HEK293 (cell line): ENCODE measurements at regions not wholly inside any gene's neighbourhood (a gene's known extent, or its start where the extent isn't known, plus 50 kb on each side); places are given as distances from the start of the nearest gene placed in this dataset.

ENCODE experiments used
- CTCF ChIA-PET: fragments of 350-600 bp; formaldehyde crosslinking; extraction: SDS; loops from one replicate; lab custom pipeline; 2021; ENCODE audit warnings: antibody characterized with exemption; lab: Yijun Ruan, JAX
- POLR2A ChIA-PET: fragments of 300-600 bp; formaldehyde crosslinking; extraction: SDS; loops from one replicate; lab custom pipeline; 2020; ENCODE audit warnings: antibody characterized with exemption, inconsistent platforms; lab: Yijun Ruan, JAX
- H3K27ac ChIP-seq: fragments of 200-500 bp; sonication (Bioruptor generic); 2 replicates; pipeline ENCODE4 v1.5.1; 2014; ENCODE audit warnings: low read depth, low read length, control low read depth, inconsistent platforms; ENCODE audit errors: extremely low read depth
- H3K36me3 ChIP-seq, 2 experiments: fragments of 200-500 bp in 1 of 2; sonication (Bioruptor generic) in 1 of 2; 1 replicate in 1 of 2; 2 replicates in 1 of 2; pipeline ENCODE4 v1.5.1; 2014 to 2017; ENCODE audit warnings: inconsistent platforms in 2 of 2, low read length in 2 of 2; ENCODE audit not compliant: control insufficient read depth in 2 of 2, insufficient read depth in 1 of 2
- H3K4me1 ChIP-seq: fragments of 200-500 bp; sonication (Bioruptor generic); 2 replicates; pipeline ENCODE4 v1.5.1; 2014; ENCODE audit warnings: mild to moderate bottlenecking, low read length, inconsistent platforms; ENCODE audit not compliant: control insufficient read depth, insufficient read depth
- H3K4me3 ChIP-seq: 2 replicates; pipeline ENCODE4 v1.5.1; 2011; ENCODE audit warnings: low read depth, mild to moderate bottlenecking, control low read depth, low read length, moderate library complexity
- H3K9me3 ChIP-seq: fragments of 200-500 bp; sonication (Bioruptor generic); 2 replicates; pipeline ENCODE4 v1.5.1; 2014; ENCODE audit warnings: low read depth, low read length, inconsistent platforms; ENCODE audit not compliant: control insufficient read depth, insufficient read depth
- KLF7 ChIP-seq: fragments of 450-650 bp; formaldehyde crosslinking; IDR thresholded peaks from 2 replicates; pipeline ENCODE4 v1.5.1; 2016; ENCODE audit warnings: missing biosample characterization, missing genetic modification characterization, borderline replicate concordance
- PATZ1 ChIP-seq: fragments of 450-650 bp; formaldehyde crosslinking; IDR thresholded peaks from 2 replicates; pipeline ENCODE4 v1.5.1; 2016; ENCODE audit warnings: missing biosample characterization, missing genetic modification characterization
- SCRT2 ChIP-seq: fragments of 450-650 bp; formaldehyde crosslinking; IDR thresholded peaks from 2 replicates; pipeline ENCODE4 v1.5.1; 2016; ENCODE audit warnings: missing biosample characterization, missing genetic modification characterization
- ZBTB17 ChIP-seq: fragments of 450-650 bp; formaldehyde crosslinking; IDR thresholded peaks from 2 replicates; pipeline ENCODE4 v1.5.1; 2016; ENCODE audit warnings: missing biosample characterization, missing genetic modification characterization
- ZEB2 ChIP-seq: fragments of 450-650 bp; formaldehyde crosslinking; IDR thresholded peaks from 2 replicates; pipeline ENCODE4 v1.5.1; 2016; ENCODE audit warnings: missing biosample characterization, missing genetic modification characterization
- ZFP3 ChIP-seq: fragments of 450-650 bp; formaldehyde crosslinking; IDR thresholded peaks from 2 replicates; pipeline ENCODE4 v1.5.1; 2016; ENCODE audit warnings: low read depth, missing biosample characterization, missing genetic modification characterization
- ZNF175 ChIP-seq: fragments of 450-650 bp; formaldehyde crosslinking; IDR thresholded peaks from 2 replicates; pipeline ENCODE4 v1.5.1; 2016; ENCODE audit warnings: missing biosample characterization, missing genetic modification characterization
- ZNF211 ChIP-seq: fragments of 450-650 bp; formaldehyde crosslinking; IDR thresholded peaks from 2 replicates; pipeline ENCODE4 v1.5.1; 2016; ENCODE audit warnings: low read depth, missing biosample characterization, missing genetic modification characterization
- ZNF223 ChIP-seq: fragments of 450-650 bp; formaldehyde crosslinking; IDR thresholded peaks from 2 replicates; pipeline ENCODE4 v1.5.1; 2016; ENCODE audit warnings: missing biosample characterization, missing genetic modification characterization
- ZNF239 ChIP-seq: fragments of 450-650 bp; formaldehyde crosslinking; IDR thresholded peaks from 2 replicates; pipeline ENCODE4 v1.5.1; 2016; ENCODE audit warnings: missing biosample characterization, missing genetic modification characterization
- ZNF274 ChIP-seq, 2 experiments: fragments of 200-500 bp in 1 of 2; fragments of 450-650 bp in 1 of 2; sonication (Bioruptor generic) in 1 of 2; formaldehyde crosslinking in 1 of 2; IDR thresholded peaks; 2 replicates each; pipeline versions ENCODE4 v1.5.1 to v1.6.1; 2014 to 2016; ENCODE audit warnings: borderline replicate concordance in 1 of 2, inconsistent platforms in 1 of 2, low read length in 1 of 2, missing biosample characterization in 1 of 2, missing genetic modification characterization in 1 of 2
- ZNF366 ChIP-seq: fragments of 450-650 bp; formaldehyde crosslinking; conservative IDR thresholded peaks from 2 replicates; pipeline ENCODE4 v1.5.1; 2016; ENCODE audit warnings: missing biosample characterization, missing genetic modification characterization
- ZNF501 ChIP-seq: fragments of 450-650 bp; formaldehyde crosslinking; IDR thresholded peaks from 2 replicates; pipeline ENCODE4 v1.5.1; 2016; ENCODE audit warnings: missing biosample characterization, missing genetic modification characterization
- ZNF629 ChIP-seq: fragments of 450-650 bp; formaldehyde crosslinking; IDR thresholded peaks from 2 replicates; pipeline ENCODE4 v1.5.1; 2017; ENCODE audit warnings: missing biosample characterization, missing genetic modification characterization
- ZNF645 ChIP-seq: fragments of 450-650 bp; formaldehyde crosslinking; IDR thresholded peaks from 2 replicates; pipeline ENCODE4; 2016; ENCODE audit warnings: missing biosample characterization, missing genetic modification characterization
- ZNF654 ChIP-seq: fragments of 450-650 bp; formaldehyde crosslinking; IDR thresholded peaks from 2 replicates; pipeline ENCODE4 v1.5.1; 2016; ENCODE audit warnings: low read depth, missing biosample characterization, missing genetic modification characterization
- ZNF701 ChIP-seq: fragments of 450-650 bp; formaldehyde crosslinking; IDR thresholded peaks from 2 replicates; pipeline ENCODE4 v1.5.1; 2016; ENCODE audit warnings: missing biosample characterization, missing genetic modification characterization
- ZNF791 ChIP-seq: fragments of 450-650 bp; formaldehyde crosslinking; IDR thresholded peaks from 2 replicates; pipeline ENCODE4 v1.5.1; 2016; ENCODE audit warnings: missing biosample characterization, missing genetic modification characterization
- TF ChIP-seq, protein P1 (sequence below): fragments of 450-650 bp; formaldehyde crosslinking; IDR thresholded peaks from 2 replicates; pipeline ENCODE4 v1.5.1; 2017; ENCODE audit warnings: missing biosample characterization, missing genetic modification characterization
- TF ChIP-seq, protein P2 (sequence below): fragments of 450-650 bp; formaldehyde crosslinking; IDR thresholded peaks from 2 replicates; pipeline ENCODE4 v1.5.1; 2016; ENCODE audit warnings: missing biosample characterization, missing genetic modification characterization

DNA sequence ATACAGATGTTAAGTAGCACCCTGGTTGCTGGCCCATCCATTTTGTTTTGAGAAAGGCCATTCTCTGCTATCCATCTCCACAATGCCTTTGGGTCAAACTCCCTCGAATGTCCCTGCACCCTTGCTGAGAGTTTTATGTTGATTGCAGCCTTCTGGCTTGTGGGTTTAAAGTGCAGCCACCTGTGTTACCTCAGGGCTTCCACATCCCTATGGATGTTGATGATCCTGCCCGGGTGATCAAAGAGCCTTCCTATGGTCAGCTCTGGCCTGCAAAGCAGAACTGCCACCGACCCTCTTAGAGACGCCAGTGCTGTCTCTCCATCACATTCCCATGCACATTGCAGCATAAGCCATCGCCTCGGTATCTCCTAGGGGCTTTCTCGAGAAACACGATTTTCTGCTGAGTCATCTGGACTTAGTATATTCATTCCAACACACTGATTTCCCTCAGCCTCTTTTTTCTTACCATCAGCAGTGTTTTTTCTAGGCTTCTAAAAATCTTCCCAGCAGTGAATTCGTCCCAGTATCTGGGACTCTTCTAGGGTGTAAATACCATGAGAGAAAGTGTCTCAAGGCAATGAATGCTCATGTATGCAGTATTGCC is 585.7 kb upstream of the TMEM132C start:
- ChIA-PET POLR2A (no interaction called here), CTCF (no interaction called here)
- TF ChIP-seq ZNF791 (tag by site-specific recombination): no peak
- TF ChIP-seq, protein P1, sequence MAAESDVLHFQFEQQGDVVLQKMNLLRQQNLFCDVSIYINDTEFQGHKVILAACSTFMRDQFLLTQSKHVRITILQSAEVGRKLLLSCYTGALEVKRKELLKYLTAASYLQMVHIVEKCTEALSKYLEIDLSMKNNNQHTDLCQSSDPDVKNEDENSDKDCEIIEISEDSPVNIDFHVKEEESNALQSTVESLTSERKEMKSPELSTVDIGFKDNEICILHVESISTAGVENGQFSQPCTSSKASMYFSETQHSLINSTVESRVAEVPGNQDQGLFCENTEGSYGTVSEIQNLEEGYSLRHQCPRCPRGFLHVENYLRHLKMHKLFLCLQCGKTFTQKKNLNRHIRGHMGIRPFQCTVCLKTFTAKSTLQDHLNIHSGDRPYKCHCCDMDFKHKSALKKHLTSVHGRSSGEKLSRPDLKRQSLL (tag by site-specific recombination): no peak
- TF ChIP-seq, protein P2, sequence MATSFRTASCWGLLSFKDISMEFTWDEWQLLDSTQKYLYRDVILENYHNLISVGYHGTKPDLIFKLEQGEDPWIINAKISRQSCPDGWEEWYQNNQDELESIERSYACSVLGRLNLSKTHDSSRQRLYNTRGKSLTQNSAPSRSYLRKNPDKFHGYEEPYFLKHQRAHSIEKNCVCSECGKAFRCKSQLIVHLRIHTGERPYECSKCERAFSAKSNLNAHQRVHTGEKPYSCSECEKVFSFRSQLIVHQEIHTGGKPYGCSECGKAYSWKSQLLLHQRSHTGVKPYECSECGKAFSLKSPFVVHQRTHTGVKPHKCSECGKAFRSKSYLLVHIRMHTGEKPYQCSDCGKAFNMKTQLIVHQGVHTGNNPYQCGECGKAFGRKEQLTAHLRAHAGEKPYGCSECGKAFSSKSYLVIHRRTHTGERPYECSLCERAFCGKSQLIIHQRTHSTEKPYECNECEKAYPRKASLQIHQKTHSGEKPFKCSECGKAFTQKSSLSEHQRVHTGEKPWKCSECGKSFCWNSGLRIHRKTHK (tag by site-specific recombination): no peak
- TF ChIP-seq ZNF629 (tag by site-specific recombination): no peak
- no peak for TF ChIP-seq ZNF654 (tag by site-specific recombination)
- TF ChIP-seq PATZ1: no peak
- no peak for TF ChIP-seq KLF7
- no peak for TF ChIP-seq ZNF211 (tag by site-specific recombination)
- TF ChIP-seq ZFP3 (tag by site-specific recombination): no peak
- no peak for TF ChIP-seq ZNF701 (tag by site-specific recombination)
- no peak for TF ChIP-seq ZNF501 (tag by site-specific recombination)
- H3K36me3 ChIP-seq: no peaks in the 10 kb centered on the region
- no peaks in the 10 kb centered on the region for H3K9me3 ChIP-seq
- no peak overlapping the region for H3K27ac ChIP-seq
- H3K4me1 ChIP-seq: no peaks in the 10 kb centered on the region
- no peak overlapping the region for H3K4me3 ChIP-seq

DNA sequence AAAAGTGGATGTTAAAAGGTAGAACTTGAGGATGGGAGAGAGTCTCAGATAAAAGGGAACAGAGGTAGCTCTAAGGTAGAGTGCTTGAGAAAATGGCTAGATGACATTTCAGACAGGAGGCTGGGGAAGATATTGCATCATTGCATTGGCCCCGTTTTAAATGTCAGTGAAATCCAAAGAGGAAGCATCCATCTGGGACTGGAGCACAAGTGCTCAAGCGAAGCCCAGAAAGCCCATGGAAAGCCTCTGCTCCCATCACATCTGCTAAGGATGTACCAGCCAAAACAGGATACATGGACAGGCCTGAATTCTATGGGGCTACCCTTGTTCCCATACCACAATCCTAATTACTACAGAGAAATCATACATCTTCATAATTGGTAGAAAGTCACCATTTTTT is 581.5 kb upstream of the TMEM132C start:
- TF ChIP-seq ZNF274 (IDR thresholded peaks at IDR 0.05; ENCODE audit: low read length) (no peak), ZNF274 (tag by site-specific recombination; IDR thresholded peaks at IDR 0.05; ENCODE audit: borderline replicate concordance) (no peak), ZNF223 (no peak), ZNF175 (tag by site-specific recombination) (no peak), ZNF211 (tag by site-specific recombination) (no peak), ZBTB17 (tag by site-specific recombination) (no peak), ZNF366 (tag by site-specific recombination) (no peak), SCRT2 (tag by site-specific recombination) (no peak), ZNF239 (tag by site-specific recombination) (no peak), ZNF645 (no peak), ZEB2 (tag by site-specific recombination) (no peak)
- Histone ChIP-seq H3K9me3 (no peaks in the 10 kb centered on the region), H3K27ac (no peak overlapping the region), H3K4me1 (no peaks in the 10 kb centered on the region), H3K4me3 (no peak overlapping the region), H3K36me3 (no peaks in the 10 kb centered on the region)
- ChIA-PET CTCF (interaction anchor here (0.6 kb wide), 2 partner anchors 99 to 1163 kb away, joined by 3 read pairs; no protein-coding TSS in a partner anchor), POLR2A (no interaction called here)
